ENCODE measurements at regions not wholly inside any gene's neighbourhood (a gene's known extent, or its start where the extent isn't known, plus 50 kb on each side); places are given as distances from the start of the nearest gene placed in this dataset.

DNA sequence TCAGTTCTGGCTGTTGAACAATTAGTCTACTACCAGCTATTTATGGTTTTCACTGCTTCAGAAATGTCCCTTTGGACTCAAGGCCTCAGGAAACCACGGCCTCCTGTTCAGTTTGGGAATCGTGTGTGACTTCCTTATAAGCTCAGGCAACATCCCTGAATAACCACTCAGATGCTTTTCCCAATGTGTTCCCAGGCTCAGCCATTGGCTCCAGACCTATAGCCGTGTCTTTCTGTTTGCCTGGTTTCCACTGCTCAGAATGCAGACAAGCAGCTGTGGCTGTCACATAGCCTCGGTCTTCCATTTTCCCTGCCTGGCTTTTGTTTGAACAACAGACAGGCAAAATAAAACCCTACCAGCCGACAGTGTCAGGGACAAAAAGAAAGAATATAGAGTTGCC lies 63.2 kb upstream of the ATP2B2 start:
- TF ChIP-seq, protein P1, sequence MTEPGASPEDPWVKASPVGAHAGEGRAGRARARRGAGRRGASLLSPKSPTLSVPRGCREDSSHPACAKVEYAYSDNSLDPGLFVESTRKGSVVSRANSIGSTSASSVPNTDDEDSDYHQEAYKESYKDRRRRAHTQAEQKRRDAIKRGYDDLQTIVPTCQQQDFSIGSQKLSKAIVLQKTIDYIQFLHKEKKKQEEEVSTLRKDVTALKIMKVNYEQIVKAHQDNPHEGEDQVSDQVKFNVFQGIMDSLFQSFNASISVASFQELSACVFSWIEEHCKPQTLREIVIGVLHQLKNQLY (CRISPR knock-in tag; IDR thresholded peaks at IDR 0.05), result no peak
- TF ChIP-seq, protein P2, sequence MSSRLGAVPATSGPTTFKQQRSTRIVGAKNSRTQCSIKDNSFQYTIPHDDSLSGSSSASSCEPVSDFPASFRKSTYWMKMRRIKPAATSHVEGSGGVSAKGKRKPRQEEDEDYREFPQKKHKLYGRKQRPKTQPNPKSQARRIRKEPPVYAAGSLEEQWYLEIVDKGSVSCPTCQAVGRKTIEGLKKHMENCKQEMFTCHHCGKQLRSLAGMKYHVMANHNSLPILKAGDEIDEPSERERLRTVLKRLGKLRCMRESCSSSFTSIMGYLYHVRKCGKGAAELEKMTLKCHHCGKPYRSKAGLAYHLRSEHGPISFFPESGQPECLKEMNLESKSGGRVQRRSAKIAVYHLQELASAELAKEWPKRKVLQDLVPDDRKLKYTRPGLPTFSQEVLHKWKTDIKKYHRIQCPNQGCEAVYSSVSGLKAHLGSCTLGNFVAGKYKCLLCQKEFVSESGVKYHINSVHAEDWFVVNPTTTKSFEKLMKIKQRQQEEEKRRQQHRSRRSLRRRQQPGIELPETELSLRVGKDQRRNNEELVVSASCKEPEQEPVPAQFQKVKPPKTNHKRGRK (CRISPR knock-in tag; IDR thresholded peaks at IDR 0.05; ENCODE audit: borderline replicate concordance), result no peak
- TF ChIP-seq, protein P3, sequence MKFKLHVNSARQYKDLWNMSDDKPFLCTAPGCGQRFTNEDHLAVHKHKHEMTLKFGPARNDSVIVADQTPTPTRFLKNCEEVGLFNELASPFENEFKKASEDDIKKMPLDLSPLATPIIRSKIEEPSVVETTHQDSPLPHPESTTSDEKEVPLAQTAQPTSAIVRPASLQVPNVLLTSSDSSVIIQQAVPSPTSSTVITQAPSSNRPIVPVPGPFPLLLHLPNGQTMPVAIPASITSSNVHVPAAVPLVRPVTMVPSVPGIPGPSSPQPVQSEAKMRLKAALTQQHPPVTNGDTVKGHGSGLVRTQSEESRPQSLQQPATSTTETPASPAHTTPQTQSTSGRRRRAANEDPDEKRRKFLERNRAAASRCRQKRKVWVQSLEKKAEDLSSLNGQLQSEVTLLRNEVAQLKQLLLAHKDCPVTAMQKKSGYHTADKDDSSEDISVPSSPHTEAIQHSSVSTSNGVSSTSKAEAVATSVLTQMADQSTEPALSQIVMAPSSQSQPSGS (CRISPR knock-in tag; IDR thresholded peaks at IDR 0.05; ENCODE audit: borderline replicate concordance, low read depth), result no peak
- TF ChIP-seq, protein P4, sequence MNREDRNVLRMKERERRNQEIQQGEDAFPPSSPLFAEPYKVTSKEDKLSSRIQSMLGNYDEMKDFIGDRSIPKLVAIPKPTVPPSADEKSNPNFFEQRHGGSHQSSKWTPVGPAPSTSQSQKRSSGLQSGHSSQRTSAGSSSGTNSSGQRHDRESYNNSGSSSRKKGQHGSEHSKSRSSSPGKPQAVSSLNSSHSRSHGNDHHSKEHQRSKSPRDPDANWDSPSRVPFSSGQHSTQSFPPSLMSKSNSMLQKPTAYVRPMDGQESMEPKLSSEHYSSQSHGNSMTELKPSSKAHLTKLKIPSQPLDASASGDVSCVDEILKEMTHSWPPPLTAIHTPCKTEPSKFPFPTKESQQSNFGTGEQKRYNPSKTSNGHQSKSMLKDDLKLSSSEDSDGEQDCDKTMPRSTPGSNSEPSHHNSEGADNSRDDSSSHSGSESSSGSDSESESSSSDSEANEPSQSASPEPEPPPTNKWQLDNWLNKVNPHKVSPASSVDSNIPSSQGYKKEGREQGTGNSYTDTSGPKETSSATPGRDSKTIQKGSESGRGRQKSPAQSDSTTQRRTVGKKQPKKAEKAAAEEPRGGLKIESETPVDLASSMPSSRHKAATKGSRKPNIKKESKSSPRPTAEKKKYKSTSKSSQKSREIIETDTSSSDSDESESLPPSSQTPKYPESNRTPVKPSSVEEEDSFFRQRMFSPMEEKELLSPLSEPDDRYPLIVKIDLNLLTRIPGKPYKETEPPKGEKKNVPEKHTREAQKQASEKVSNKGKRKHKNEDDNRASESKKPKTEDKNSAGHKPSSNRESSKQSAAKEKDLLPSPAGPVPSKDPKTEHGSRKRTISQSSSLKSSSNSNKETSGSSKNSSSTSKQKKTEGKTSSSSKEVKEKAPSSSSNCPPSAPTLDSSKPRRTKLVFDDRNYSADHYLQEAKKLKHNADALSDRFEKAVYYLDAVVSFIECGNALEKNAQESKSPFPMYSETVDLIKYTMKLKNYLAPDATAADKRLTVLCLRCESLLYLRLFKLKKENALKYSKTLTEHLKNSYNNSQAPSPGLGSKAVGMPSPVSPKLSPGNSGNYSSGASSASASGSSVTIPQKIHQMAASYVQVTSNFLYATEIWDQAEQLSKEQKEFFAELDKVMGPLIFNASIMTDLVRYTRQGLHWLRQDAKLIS (CRISPR knock-in tag; IDR thresholded peaks at IDR 0.05; ENCODE audit: borderline replicate concordance), result no peak
- TF ChIP-seq TP53 (CRISPR knock-in tag; IDR thresholded peaks at IDR 0.05) (no peak), KAT7 (CRISPR knock-in tag; IDR thresholded peaks at IDR 0.05; ENCODE audit: borderline replicate concordance) (no peak), CREB1 (CRISPR knock-in tag; IDR thresholded peaks at IDR 0.05) (no peak), ZNF263 (CRISPR knock-in tag; IDR thresholded peaks at IDR 0.05; ENCODE audit: low read depth) (no peak), NR1H2 (CRISPR knock-in tag; IDR thresholded peaks at IDR 0.05) (no peak), GTF2I (CRISPR knock-in tag; conservative IDR thresholded peaks at IDR 0.05) (no peak), SMAD4 (CRISPR knock-in tag; IDR thresholded peaks at IDR 0.05) (no peak), GRHL2 (CRISPR knock-in tag; IDR thresholded peaks at IDR 0.05; ENCODE audit: insufficient replicate concordance, severe bottlenecking) (no peak)
- TF ChIP-seq, protein P5, sequence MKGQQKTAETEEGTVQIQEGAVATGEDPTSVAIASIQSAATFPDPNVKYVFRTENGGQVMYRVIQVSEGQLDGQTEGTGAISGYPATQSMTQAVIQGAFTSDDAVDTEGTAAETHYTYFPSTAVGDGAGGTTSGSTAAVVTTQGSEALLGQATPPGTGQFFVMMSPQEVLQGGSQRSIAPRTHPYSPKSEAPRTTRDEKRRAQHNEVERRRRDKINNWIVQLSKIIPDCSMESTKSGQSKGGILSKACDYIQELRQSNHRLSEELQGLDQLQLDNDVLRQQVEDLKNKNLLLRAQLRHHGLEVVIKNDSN (CRISPR knock-in tag; IDR thresholded peaks at IDR 0.05), result no peak
- TF ChIP-seq, protein P6, sequence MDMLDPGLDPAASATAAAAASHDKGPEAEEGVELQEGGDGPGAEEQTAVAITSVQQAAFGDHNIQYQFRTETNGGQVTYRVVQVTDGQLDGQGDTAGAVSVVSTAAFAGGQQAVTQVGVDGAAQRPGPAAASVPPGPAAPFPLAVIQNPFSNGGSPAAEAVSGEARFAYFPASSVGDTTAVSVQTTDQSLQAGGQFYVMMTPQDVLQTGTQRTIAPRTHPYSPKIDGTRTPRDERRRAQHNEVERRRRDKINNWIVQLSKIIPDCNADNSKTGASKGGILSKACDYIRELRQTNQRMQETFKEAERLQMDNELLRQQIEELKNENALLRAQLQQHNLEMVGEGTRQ (CRISPR knock-in tag; IDR thresholded peaks at IDR 0.05), result no peak
- TF ChIP-seq, protein P7, sequence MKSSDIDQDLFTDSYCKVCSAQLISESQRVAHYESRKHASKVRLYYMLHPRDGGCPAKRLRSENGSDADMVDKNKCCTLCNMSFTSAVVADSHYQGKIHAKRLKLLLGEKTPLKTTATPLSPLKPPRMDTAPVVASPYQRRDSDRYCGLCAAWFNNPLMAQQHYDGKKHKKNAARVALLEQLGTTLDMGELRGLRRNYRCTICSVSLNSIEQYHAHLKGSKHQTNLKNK (CRISPR knock-in tag; IDR thresholded peaks at IDR 0.05), result no peak
- TF ChIP-seq, protein P8, sequence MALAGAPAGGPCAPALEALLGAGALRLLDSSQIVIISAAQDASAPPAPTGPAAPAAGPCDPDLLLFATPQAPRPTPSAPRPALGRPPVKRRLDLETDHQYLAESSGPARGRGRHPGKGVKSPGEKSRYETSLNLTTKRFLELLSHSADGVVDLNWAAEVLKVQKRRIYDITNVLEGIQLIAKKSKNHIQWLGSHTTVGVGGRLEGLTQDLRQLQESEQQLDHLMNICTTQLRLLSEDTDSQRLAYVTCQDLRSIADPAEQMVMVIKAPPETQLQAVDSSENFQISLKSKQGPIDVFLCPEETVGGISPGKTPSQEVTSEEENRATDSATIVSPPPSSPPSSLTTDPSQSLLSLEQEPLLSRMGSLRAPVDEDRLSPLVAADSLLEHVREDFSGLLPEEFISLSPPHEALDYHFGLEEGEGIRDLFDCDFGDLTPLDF (CRISPR knock-in tag; IDR thresholded peaks at IDR 0.05), result no peak
- TF ChIP-seq, protein P9, sequence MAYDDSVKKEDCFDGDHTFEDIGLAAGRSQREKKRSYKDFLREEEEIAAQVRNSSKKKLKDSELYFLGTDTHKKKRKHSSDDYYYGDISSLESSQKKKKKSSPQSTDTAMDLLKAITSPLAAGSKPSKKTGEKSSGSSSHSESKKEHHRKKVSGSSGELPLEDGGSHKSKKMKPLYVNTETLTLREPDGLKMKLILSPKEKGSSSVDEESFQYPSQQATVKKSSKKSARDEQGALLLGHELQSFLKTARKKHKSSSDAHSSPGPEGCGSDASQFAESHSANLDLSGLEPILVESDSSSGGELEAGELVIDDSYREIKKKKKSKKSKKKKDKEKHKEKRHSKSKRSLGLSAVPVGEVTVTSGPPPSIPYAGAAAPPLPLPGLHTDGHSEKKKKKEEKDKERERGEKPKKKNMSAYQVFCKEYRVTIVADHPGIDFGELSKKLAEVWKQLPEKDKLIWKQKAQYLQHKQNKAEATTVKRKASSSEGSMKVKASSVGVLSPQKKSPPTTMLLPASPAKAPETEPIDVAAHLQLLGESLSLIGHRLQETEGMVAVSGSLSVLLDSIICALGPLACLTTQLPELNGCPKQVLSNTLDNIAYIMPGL (CRISPR knock-in tag; IDR thresholded peaks at IDR 0.05), result no peak
- CTCF ChIA-PET, result interaction anchor here (1.1 kb wide), 1 partner anchor 170 kb away, joined by 3 read pairs; no protein-coding TSS in a partner anchor
- ATAC-seq, result no peak
- POLR2A ChIA-PET, result no interaction called here
- DNase-seq (ENCODE audit: low spot score), result no peak
- Mint-ChIP-seq H3K9me3 (peaks cover 16% of the 10 kb centered on the region), H3K4me1 (no peaks in the 10 kb centered on the region), H3K36me3 (no peaks in the 10 kb centered on the region), H3K27me3 (ENCODE audit: low read depth) (peaks cover 5% of the 10 kb centered on the region; the same call in 1 of the 2 replicates), H3K27ac (no peak overlapping the region), H3K4me3 (no peak overlapping the region)
